Right atrium auricular region (tissue), 2 donors: ENCODE measurements at regions not wholly inside any gene's neighbourhood (a gene's known extent, or its start where the extent isn't known, plus 50 kb on each side); places are given as distances from the start of the nearest gene placed in this dataset.

ENCODE experiments used
- DNase-seq: peaks from one replicate; pipeline ENCODE4 v3.0.0-alpha.2; 2019; ENCODE audit warnings: low spot score
- H3K27ac ChIP-seq, 2 donors: fragments of 200-600 bp; sonication (generic); 1 replicate in 1 of 2; 2 replicates in 1 of 2; pipeline ENCODE4 v1.5.1; 2016 to 2019
- H3K27me3 ChIP-seq, 2 donors: fragments of 200-600 bp; sonication (generic); one replicate each; pipeline versions ENCODE4 v1.5.1 to v1.6.0; 2017 to 2019
- H3K36me3 ChIP-seq: fragments of 200-600 bp; sonication (generic); one replicate; pipeline ENCODE4 v1.5.1; 2016
- H3K4me1 ChIP-seq, 2 donors: fragments of 200-600 bp; sonication (generic); one replicate each; pipeline versions ENCODE4 v1.5.1 to v1.6.0; 2017 to 2019
- H3K4me3 ChIP-seq, 2 donors: fragments of 200-600 bp; sonication (generic); 1 replicate in 1 of 2; 2 replicates in 1 of 2; pipeline ENCODE4 v1.5.1; 2017 to 2019; ENCODE audit warnings: mild to moderate bottlenecking in 1 of 2, moderate library complexity in 1 of 2
- H3K9me3 ChIP-seq, 2 donors: fragments of 200-600 bp; sonication (generic); one replicate each; pipeline ENCODE4 v1.5.1; 2019
- TF ChIP-seq, protein P1 (sequence below), 2 donors: fragments of 200-600 bp; sonication (generic); IDR thresholded peaks; one replicate each; pipeline ENCODE4 v1.5.1; 2019; ENCODE audit warnings: antibody characterized with exemption in 2 of 2

GRCh38 chr6:92752114-92752513, 667.2 kb downstream of the EPHA7 start:
- H3K4me3 ChIP-seq = no peak overlapping the region
- no peaks in the 10 kb centered on the region for H3K36me3 ChIP-seq
- TF ChIP-seq, protein P1, sequence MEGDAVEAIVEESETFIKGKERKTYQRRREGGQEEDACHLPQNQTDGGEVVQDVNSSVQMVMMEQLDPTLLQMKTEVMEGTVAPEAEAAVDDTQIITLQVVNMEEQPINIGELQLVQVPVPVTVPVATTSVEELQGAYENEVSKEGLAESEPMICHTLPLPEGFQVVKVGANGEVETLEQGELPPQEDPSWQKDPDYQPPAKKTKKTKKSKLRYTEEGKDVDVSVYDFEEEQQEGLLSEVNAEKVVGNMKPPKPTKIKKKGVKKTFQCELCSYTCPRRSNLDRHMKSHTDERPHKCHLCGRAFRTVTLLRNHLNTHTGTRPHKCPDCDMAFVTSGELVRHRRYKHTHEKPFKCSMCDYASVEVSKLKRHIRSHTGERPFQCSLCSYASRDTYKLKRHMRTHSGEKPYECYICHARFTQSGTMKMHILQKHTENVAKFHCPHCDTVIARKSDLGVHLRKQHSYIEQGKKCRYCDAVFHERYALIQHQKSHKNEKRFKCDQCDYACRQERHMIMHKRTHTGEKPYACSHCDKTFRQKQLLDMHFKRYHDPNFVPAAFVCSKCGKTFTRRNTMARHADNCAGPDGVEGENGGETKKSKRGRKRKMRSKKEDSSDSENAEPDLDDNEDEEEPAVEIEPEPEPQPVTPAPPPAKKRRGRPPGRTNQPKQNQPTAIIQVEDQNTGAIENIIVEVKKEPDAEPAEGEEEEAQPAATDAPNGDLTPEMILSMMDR (IDR thresholded peaks at IDR 0.05) = no peak
- H3K27ac ChIP-seq = no peak overlapping the region
- peaks cover 0 to 15% of the 10 kb centered on the region in 2 donors for H3K9me3 ChIP-seq
- H3K4me1 ChIP-seq = no peaks in the 10 kb centered on the region
- no peak for DNase-seq
- no peaks in the 10 kb centered on the region for H3K27me3 ChIP-seq

DNA sequence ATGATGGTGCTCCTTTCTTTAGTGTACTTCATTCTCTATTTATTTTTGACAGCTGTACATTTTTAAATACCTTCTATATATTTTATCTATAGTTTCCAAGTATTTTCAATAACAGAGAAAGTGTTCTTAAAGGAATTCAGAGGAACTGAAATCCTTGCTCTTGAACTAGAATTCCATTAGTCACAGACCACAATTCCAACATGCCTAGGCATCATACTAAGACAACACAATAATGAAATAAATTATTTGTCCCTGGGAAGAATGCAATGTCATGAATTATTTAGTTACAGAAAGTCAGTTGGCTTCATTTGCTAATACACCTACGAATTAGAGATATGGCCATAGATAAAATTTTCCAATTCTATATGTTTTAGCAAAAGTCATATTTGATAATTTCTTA, 671.2 kb downstream of the EPHA7 start:
- Histone ChIP-seq H3K27ac (no peak overlapping the region), H3K4me1 (no peaks in the 10 kb centered on the region), H3K4me3 (no peak overlapping the region), H3K27me3 (no peaks in the 10 kb centered on the region), H3K36me3 (no peaks in the 10 kb centered on the region), H3K9me3 (peaks cover 0 to 12% of the 10 kb centered on the region in 2 donors)
- no peak for DNase-seq
- TF ChIP-seq, protein P1 (IDR thresholded peaks at IDR 0.05) = no peak

GRCh38 chr6:92737983-92738382, 681.4 kb downstream of the EPHA7 start:
- H3K9me3 ChIP-seq = peaks cover 0 to 3% of the 10 kb centered on the region in 2 donors
- H3K4me1 ChIP-seq = no peaks in the 10 kb centered on the region
- no peak overlapping the region for H3K4me3 ChIP-seq
- no peaks in the 10 kb centered on the region for H3K27me3 ChIP-seq
- TF ChIP-seq, protein P1 (IDR thresholded peaks at IDR 0.05) = no peak
- DNase-seq = no peak
- H3K27ac ChIP-seq = no peak overlapping the region
- no peaks in the 10 kb centered on the region for H3K36me3 ChIP-seq

- Histone ChIP-seq H3K27ac (no peak overlapping the region), H3K9me3 (peaks cover 0 to 8% of the 10 kb centered on the region in 2 donors), H3K36me3 (no peaks in the 10 kb centered on the region), H3K4me1 (no peaks in the 10 kb centered on the region), H3K27me3 (peaks cover 0 to 3% of the 10 kb centered on the region in 2 donors), H3K4me3 (no peak overlapping the region)
- TF ChIP-seq, protein P1 (IDR thresholded peaks at IDR 0.05) = no peak
- no peak for DNase-seq
Measured at GRCh38 chr6:92723390-92723931, 695.9 kb downstream of the EPHA7 start.

DNA sequence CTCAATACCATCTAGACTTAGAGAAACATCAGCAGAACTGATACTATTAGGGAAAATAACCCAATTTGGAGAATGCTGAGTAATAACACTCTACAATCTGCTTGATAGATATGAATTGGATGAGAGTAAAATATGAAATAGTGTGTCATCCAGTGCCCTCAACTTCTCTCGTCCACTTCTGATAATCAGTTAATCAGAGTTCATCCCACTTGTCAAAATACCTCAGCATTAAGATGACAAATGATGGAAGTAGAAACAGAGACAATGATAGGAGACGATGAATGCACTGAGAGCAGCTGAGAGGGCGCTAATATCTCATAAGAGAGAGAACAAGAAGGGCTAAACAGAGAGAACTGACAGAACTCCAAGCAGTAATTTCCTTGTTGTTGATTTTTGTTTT, 699.6 kb downstream of the EPHA7 start:
- TF ChIP-seq, protein P1 (IDR thresholded peaks at IDR 0.05) = no peak
- Histone ChIP-seq H3K4me3 (no peak overlapping the region), H3K27ac (no peak overlapping the region), H3K27me3 (no peaks in the 10 kb centered on the region), H3K36me3 (no peaks in the 10 kb centered on the region), H3K9me3 (peaks cover 0 to 8% of the 10 kb centered on the region in 2 donors), H3K4me1 (no peaks in the 10 kb centered on the region)
- DNase-seq = no peak

DNA sequence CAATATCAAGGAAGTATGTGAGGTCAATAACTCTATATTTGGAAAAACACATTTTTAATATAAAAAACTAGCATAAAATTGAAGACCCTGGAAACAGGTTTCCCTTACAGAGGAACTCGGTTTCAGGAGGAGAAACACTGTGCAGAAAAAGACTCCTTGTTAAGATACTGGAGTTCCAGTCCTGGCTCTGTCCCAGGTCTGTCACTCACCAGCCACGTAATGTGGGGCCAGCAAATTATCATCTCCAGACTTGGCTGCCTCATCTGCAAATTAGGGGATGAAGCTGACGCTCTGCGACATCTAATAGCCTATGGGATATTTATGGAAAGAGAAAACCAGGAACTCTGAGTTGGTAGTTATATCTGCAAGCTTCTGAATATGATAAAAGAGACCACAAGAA, 702.7 kb downstream of the EPHA7 start:
- no peak for DNase-seq
- no peaks in the 10 kb centered on the region for H3K27me3 ChIP-seq
- TF ChIP-seq, protein P1 (IDR thresholded peaks at IDR 0.05) = no peak

More for the DNA sequence above, 702.7 kb downstream of the EPHA7 start:
- no peak overlapping the region for H3K27ac ChIP-seq
- H3K4me3 ChIP-seq = no peak overlapping the region
- no peaks in the 10 kb centered on the region for H3K4me1 ChIP-seq
- no peaks in the 10 kb centered on the region for H3K36me3 ChIP-seq
- H3K9me3 ChIP-seq = peaks cover 0 to 3% of the 10 kb centered on the region in 2 donors
